ENCODE measurements at regions not wholly inside any gene's neighbourhood (a gene's known extent, or its start where the extent isn't known, plus 50 kb on each side); places are given as distances from the start of the nearest gene placed in this dataset.
A peak's percentile ranks its signal among the peaks of the same experiment; 100 is the strongest.
"Not testable (repeated sequence)": the region's sequence is repeated elsewhere in the genome, so short reads cannot be mapped to it uniquely, and the experiment has no call there.

- intact Hi-C loops (cut with DNase I), result no loop called here
- TF ChIP-seq, protein P1, sequence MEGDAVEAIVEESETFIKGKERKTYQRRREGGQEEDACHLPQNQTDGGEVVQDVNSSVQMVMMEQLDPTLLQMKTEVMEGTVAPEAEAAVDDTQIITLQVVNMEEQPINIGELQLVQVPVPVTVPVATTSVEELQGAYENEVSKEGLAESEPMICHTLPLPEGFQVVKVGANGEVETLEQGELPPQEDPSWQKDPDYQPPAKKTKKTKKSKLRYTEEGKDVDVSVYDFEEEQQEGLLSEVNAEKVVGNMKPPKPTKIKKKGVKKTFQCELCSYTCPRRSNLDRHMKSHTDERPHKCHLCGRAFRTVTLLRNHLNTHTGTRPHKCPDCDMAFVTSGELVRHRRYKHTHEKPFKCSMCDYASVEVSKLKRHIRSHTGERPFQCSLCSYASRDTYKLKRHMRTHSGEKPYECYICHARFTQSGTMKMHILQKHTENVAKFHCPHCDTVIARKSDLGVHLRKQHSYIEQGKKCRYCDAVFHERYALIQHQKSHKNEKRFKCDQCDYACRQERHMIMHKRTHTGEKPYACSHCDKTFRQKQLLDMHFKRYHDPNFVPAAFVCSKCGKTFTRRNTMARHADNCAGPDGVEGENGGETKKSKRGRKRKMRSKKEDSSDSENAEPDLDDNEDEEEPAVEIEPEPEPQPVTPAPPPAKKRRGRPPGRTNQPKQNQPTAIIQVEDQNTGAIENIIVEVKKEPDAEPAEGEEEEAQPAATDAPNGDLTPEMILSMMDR (IDR thresholded peaks at IDR 0.05; ENCODE audit: borderline replicate concordance, extremely low read depth, insufficient read depth), result no peak
- peaks cover 0 to 6% (median 6%) of the 10 kb centered on the region in 3 donors for H3K4me1 ChIP-seq (ENCODE audit: control insufficient read depth in 2 of 3, insufficient read depth in 2 of 3, low read depth in 1 of 3, low read length in 3 of 3)
- DNase-seq (peak; percentile 54 to 91 (median 76)), FAIRE-seq (no peak)
- H3K9me3 ChIP-seq (ENCODE audit: control insufficient read depth in 2 of 3, insufficient read depth in 1 of 3, low read length in 3 of 3), result no peaks in the 10 kb centered on the region
- H3K27ac ChIP-seq (ENCODE audit: low read depth in 2 of 2, low read length in 2 of 2), result no peak overlapping the region
- H3K27me3 ChIP-seq (ENCODE audit: control insufficient read depth, insufficient read depth, low read length), result no peaks in the 10 kb centered on the region
- no peak overlapping the region for H3K9ac ChIP-seq (ENCODE audit: low read length in 3 of 3)
- no peak overlapping the region for H3K4me3 ChIP-seq (ENCODE audit: low read length in 3 of 3)
- no peaks in the 10 kb centered on the region for H3K36me3 ChIP-seq (ENCODE audit: control insufficient read depth in 2 of 3, insufficient read depth in 3 of 3, low read length in 3 of 3)
Measured at GRCh38 chr7:69429911-69430383, 168.3 kb upstream of the AUTS2 start.

- no peak overlapping the region for H3K27ac ChIP-seq (ENCODE audit: low read depth in 2 of 2, low read length in 2 of 2)
- no peak overlapping the region for H3K9ac ChIP-seq (ENCODE audit: low read length in 3 of 3)
- TF ChIP-seq, protein P1 (IDR thresholded peaks at IDR 0.05; ENCODE audit: borderline replicate concordance, extremely low read depth, insufficient read depth), result no peak
- H3K36me3 ChIP-seq (ENCODE audit: control insufficient read depth in 2 of 3, insufficient read depth in 3 of 3, low read length in 3 of 3), result no peaks in the 10 kb centered on the region
- FAIRE-seq, result no peak
- peaks cover 0 to 6% (median 6%) of the 10 kb centered on the region in 3 donors for H3K4me1 ChIP-seq (ENCODE audit: control insufficient read depth in 2 of 3, insufficient read depth in 2 of 3, low read depth in 1 of 3, low read length in 3 of 3)
- H3K9me3 ChIP-seq (ENCODE audit: control insufficient read depth in 2 of 3, insufficient read depth in 1 of 3, low read length in 3 of 3), result no peaks in the 10 kb centered on the region
- intact Hi-C loops (cut with DNase I), result no loop called here
- DNase-seq, result peak; percentile 62 to 85 (median 72)
- H3K27me3 ChIP-seq (ENCODE audit: control insufficient read depth, insufficient read depth, low read length), result no peaks in the 10 kb centered on the region
- no peak overlapping the region for H3K4me3 ChIP-seq (ENCODE audit: low read length in 3 of 3)
Measured at GRCh38 chr7:69430384-69431021, 167.8 kb upstream of the AUTS2 start.

DNA sequence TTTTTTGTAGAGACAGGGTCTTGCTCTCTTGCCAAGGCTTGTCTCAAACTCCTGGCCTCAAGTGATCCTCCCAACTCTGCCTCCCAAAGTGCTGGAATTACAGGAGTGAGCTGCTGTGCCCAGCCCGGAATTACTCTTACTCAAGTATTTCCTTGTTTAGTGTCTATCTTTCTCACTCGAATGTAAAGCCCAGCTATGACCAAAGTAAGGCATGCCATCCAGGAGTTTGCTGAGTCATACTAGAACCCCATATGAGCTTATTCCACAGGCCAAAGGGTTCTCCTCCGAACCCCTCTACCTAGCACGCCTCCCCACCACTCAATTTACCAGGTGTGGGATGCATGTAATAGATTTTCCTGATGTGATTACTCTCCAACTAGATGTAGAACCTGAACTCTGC is 166.6 kb upstream of the AUTS2 start:
- no peaks in the 10 kb centered on the region for H3K36me3 ChIP-seq (ENCODE audit: control insufficient read depth in 2 of 3, insufficient read depth in 3 of 3, low read length in 3 of 3)
- H3K27ac ChIP-seq (ENCODE audit: low read depth in 2 of 2, low read length in 2 of 2), result no peak overlapping the region
- intact Hi-C loops (cut with DNase I), result no loop called here
- no peak for DNase-seq
- no peak for FAIRE-seq
- TF ChIP-seq, protein P1 (IDR thresholded peaks at IDR 0.05; ENCODE audit: borderline replicate concordance, extremely low read depth, insufficient read depth), result no peak
- H3K4me1 ChIP-seq (ENCODE audit: control insufficient read depth in 2 of 3, insufficient read depth in 2 of 3, low read depth in 1 of 3, low read length in 3 of 3), result peaks cover 0 to 6% (median 6%) of the 10 kb centered on the region in 3 donors
- H3K27me3 ChIP-seq (ENCODE audit: control insufficient read depth, insufficient read depth, low read length), result no peaks in the 10 kb centered on the region
- H3K9ac ChIP-seq (ENCODE audit: low read length in 3 of 3), result no peak overlapping the region
- no peak overlapping the region for H3K4me3 ChIP-seq (ENCODE audit: low read length in 3 of 3)
- H3K9me3 ChIP-seq (ENCODE audit: control insufficient read depth in 2 of 3, insufficient read depth in 1 of 3, low read length in 3 of 3), result no peaks in the 10 kb centered on the region

DNA sequence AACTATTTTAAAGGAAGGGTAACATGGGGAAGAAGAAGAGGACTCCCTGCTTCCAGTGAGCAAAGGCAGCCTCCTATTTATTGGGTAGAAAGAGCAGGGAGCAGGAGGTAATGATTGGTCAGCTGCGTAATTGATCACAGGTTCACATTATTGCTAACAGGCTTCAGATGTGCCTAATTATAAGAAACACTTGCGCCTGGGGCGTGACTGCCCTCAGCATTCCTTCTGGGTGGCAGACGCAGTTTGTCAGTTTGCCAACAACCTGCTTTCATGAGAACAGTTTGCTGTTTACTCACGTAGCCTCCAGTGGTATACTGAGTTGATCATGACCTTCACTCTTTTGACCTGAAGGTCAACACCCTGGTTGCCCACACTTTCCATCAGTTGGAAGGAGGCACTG is 166.0 kb upstream of the AUTS2 start:
- H3K27me3 ChIP-seq (ENCODE audit: control insufficient read depth, insufficient read depth, low read length); H3K9me3 ChIP-seq (ENCODE audit: control insufficient read depth in 2 of 3, insufficient read depth in 1 of 3, low read length in 3 of 3); DNase-seq; H3K36me3 ChIP-seq (ENCODE audit: control insufficient read depth in 2 of 3, insufficient read depth in 3 of 3, low read length in 3 of 3); FAIRE-seq; H3K4me1 ChIP-seq (ENCODE audit: control insufficient read depth in 2 of 3, insufficient read depth in 2 of 3, low read depth in 1 of 3, low read length in 3 of 3); intact Hi-C loops (cut with DNase I); H3K27ac ChIP-seq (ENCODE audit: low read depth in 2 of 2, low read length in 2 of 2); H3K9ac ChIP-seq (ENCODE audit: low read length in 3 of 3); H3K4me3 ChIP-seq (ENCODE audit: low read length in 3 of 3): not testable (repeated sequence)

All from kidney (tissue), 13 donors.